Endothelial cell of umbilical vein (primary cell): ENCODE measurements at regions not wholly inside any gene's neighbourhood (a gene's known extent, or its start where the extent isn't known, plus 50 kb on each side); places are given as distances from the start of the nearest gene placed in this dataset.

Experiments used
- BruUV-seq: library from RNA; stranded (reverse); fragments of 400-500 nt; replicated peaks from 2 replicates; lab custom pipeline; 2021; lab: Mats Ljungman, UMichigan
- CTCF ChIA-PET: fragments of 300-600, 350-600 bp; sonication (Branson Sonifier 250); formaldehyde crosslinking; loops from one replicate; lab custom pipeline; 2021; ENCODE audit warnings: antibody characterized with exemption, inconsistent platforms; lab: Charles Lee
- POLR2A ChIA-PET: fragments of 300-600, 350-600 bp; sonication (Branson Sonifier 250); formaldehyde crosslinking; loops from one replicate; lab custom pipeline; 2021; ENCODE audit warnings: antibody characterized with exemption, inconsistent platforms; lab: Charles Lee
- DNase-seq: peaks from one replicate; pipeline ENCODE4 v3.0.0-alpha.2; 2011; ENCODE audit warnings: low read depth, low spot score
- FAIRE-seq: peaks from 2 replicates; lab custom pipeline; 2011; peaks lifted over from hg19 to GRCh38; lab: Jason Lieb, UNC
- H2AFZ ChIP-seq: 2 replicates; pipeline ENCODE4 v1.6.0; 2012; ENCODE audit warnings: low read depth, low read length, control low read depth, inconsistent platforms
- H3K27ac ChIP-seq: 2 replicates; pipeline ENCODE4 v1.5.1; 2011; ENCODE audit warnings: low read depth, mild to moderate bottlenecking, control low read depth, low read length, moderate library complexity; ENCODE audit not compliant: insufficient read depth
- H3K27me3 ChIP-seq, 2 experiments: 2 replicates each; pipeline versions ENCODE4 v1.6.0 to v1.6.1; 2011; ENCODE audit warnings: low read length in 2 of 2, mixed read lengths in 1 of 2; ENCODE audit not compliant: control insufficient read depth in 2 of 2, insufficient read depth in 2 of 2
- H3K36me3 ChIP-seq, 2 experiments: 2 replicates in 1 of 2; 3 replicates in 1 of 2; pipeline ENCODE4 v1.5.1; 2011; ENCODE audit warnings: low read length in 2 of 2, mild to moderate bottlenecking in 1 of 2, moderate library complexity in 1 of 2; ENCODE audit not compliant: control insufficient read depth in 2 of 2, insufficient read depth in 2 of 2; ENCODE audit errors: extremely low read depth in 1 of 2
- H3K4me1 ChIP-seq: 3 replicates; pipeline ENCODE4 v1.5.1; 2011; ENCODE audit warnings: mild to moderate bottlenecking, low read length; ENCODE audit not compliant: control insufficient read depth, insufficient read depth; ENCODE audit errors: extremely low read depth
- H3K4me2 ChIP-seq: 2 replicates; pipeline ENCODE4 v1.6.1; 2011; ENCODE audit warnings: low read length, control low read depth, mixed read lengths; ENCODE audit not compliant: insufficient read depth
- H3K4me3 ChIP-seq, 3 experiments: fragments of 200-600 bp in 1 of 3; sonication (generic), shearing (Covaris generic) in 1 of 3; replicated peaks in 1 of 3; 2 replicates each; pipeline ENCODE4 v1.5.1; 2011 to 2016; ENCODE audit warnings: control low read depth in 3 of 3, low read length in 3 of 3, mild to moderate bottlenecking in 2 of 3, inconsistent platforms in 1 of 3, low read depth in 1 of 3, moderate library complexity in 1 of 3; ENCODE audit not compliant: insufficient read depth in 1 of 3
- H3K79me2 ChIP-seq: 2 replicates; pipeline ENCODE4 v1.6.0; 2012; ENCODE audit warnings: low read length, inconsistent platforms; ENCODE audit not compliant: control insufficient read depth, insufficient read depth
- H3K9ac ChIP-seq: replicated peaks from 2 replicates; pipeline ENCODE3; 2011; ENCODE audit warnings: low read length, control low read depth; ENCODE audit not compliant: insufficient read depth; ENCODE audit errors: extremely low read depth
- H3K9me1 ChIP-seq: replicated peaks from 3 replicates; pipeline ENCODE4 v1.6.0; 2011; ENCODE audit warnings: mild to moderate bottlenecking, low read length; ENCODE audit not compliant: control insufficient read depth, insufficient read depth; ENCODE audit errors: extremely low read depth
- H3K9me3 ChIP-seq: replicated peaks from 2 replicates; pipeline ENCODE4 v1.5.1; 2012; ENCODE audit warnings: low read length, inconsistent platforms; ENCODE audit not compliant: control insufficient read depth, insufficient read depth
- H4K20me1 ChIP-seq: replicated peaks from 2 replicates; pipeline ENCODE3; 2011; ENCODE audit warnings: mild to moderate bottlenecking, low read length; ENCODE audit not compliant: control insufficient read depth, insufficient read depth; ENCODE audit errors: extremely low read depth
- EZH2 ChIP-seq: IDR thresholded peaks from 2 replicates; pipeline ENCODE4 v1.6.1; 2012; ENCODE audit warnings: borderline replicate concordance, low read depth, mild to moderate bottlenecking, moderate library complexity, low read length, inconsistent platforms; ENCODE audit not compliant: severe bottlenecking
- FOS ChIP-seq: IDR thresholded peaks from 2 replicates; pipeline ENCODE4 v1.6.1; 2011; ENCODE audit warnings: mild to moderate bottlenecking, low read length, moderate library complexity, borderline replicate concordance; ENCODE audit not compliant: insufficient read depth
- GATA2 ChIP-seq: IDR thresholded peaks from 2 replicates; pipeline ENCODE4 v1.7.0; 2011; ENCODE audit warnings: low read depth, mild to moderate bottlenecking, moderate library complexity, mixed read lengths, low read length; ENCODE audit not compliant: insufficient read length, insufficient read depth
- JUN ChIP-seq: IDR thresholded peaks from 2 replicates; pipeline ENCODE4 v1.6.1; 2011; ENCODE audit warnings: borderline replicate concordance, low read depth; ENCODE audit not compliant: insufficient read length, insufficient read depth
- MYC ChIP-seq: IDR thresholded peaks from one replicate; pipeline ENCODE4 v1.6.1; 2011; ENCODE audit warnings: mild to moderate bottlenecking, low read depth, low read length
- POLR2A ChIP-seq: IDR thresholded peaks from 2 replicates; pipeline ENCODE4 v1.6.1; 2012; ENCODE audit warnings: low read depth, mild to moderate bottlenecking, control low read depth, low read length
- POLR2AphosphoS5 ChIP-seq: IDR thresholded peaks from 2 replicates; pipeline ENCODE4 v1.6.1; 2012; ENCODE audit warnings: low read depth, mild to moderate bottlenecking, control low read depth, low read length, moderate library complexity; ENCODE audit not compliant: insufficient read depth
- dilution Hi-C: fragments of 300-500 bp; cut with MboI; formaldehyde crosslinking; loops from one replicate; pipeline ENCODE4 v1.15.0; 2019; ENCODE audit warnings: low sequenced_read_pairs; ENCODE audit not compliant: extremely low pct_ligation_motif_present
- intact Hi-C: fragments of 100-400 bp; cut with micrococcal nuclease; formaldehyde crosslinking; loops from one replicate; pipeline ENCODE4 v1.10.0; 2022
- TF ChIP-seq, protein P1 (sequence below), 2 donors: IDR thresholded peaks; 1 replicate in 1 of 2; 2 replicates in 1 of 2; pipeline ENCODE4 v1.5.1; 2011; ENCODE audit warnings: low read length in 2 of 2, mild to moderate bottlenecking in 2 of 2, moderate library complexity in 2 of 2, control low read depth in 1 of 2, inconsistent platforms in 1 of 2, low read depth in 1 of 2; ENCODE audit not compliant: insufficient read depth in 1 of 2; ENCODE audit errors: extremely low read depth in 1 of 2
- TF ChIP-seq, protein P2 (sequence below): IDR thresholded peaks from 2 replicates; pipeline ENCODE4 v1.6.1; 2011; ENCODE audit not compliant: insufficient read depth, insufficient read length

DNA sequence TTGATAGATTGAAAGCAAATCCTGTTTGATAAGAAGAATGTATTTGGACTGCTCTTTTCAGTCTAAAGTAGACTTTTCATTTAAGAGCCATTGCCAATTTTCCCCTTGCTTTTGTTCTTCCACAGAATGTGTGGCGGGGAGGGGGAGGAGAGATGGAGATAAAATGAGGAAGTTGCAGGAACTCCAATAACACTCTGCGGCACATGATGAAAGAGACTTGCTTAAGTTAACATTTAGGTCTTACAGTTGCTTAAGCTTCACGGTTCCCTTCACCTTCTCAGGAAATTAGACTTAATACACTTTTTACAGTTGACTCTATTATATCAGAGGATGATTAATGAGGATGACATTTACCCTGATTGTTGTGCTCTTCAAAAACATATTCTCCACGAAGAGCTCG, 537.3 kb downstream of the TMTC2 start:
- CTCF ChIA-PET, result no interaction called here

More for the DNA sequence above, 537.3 kb downstream of the TMTC2 start:
- no peaks in the 10 kb centered on the region for H3K27me3 ChIP-seq
- H2AFZ ChIP-seq, result no peak overlapping the region
- H4K20me1 ChIP-seq, result no peaks in the 10 kb centered on the region
- dilution Hi-C loops, result no loop called here
- POLR2A ChIA-PET, result no interaction called here
- no peak for FAIRE-seq
- H3K9ac ChIP-seq, result no peak overlapping the region
- BruUV-seq, result no TSS peak
- H3K9me1 ChIP-seq, result no peaks in the 10 kb centered on the region
- no peak for DNase-seq
- H3K4me2 ChIP-seq, result no peak overlapping the region
- no peaks in the 10 kb centered on the region for H3K79me2 ChIP-seq
- intact Hi-C loops, result no loop called here
- TF ChIP-seq POLR2AphosphoS5 (no peak), JUN (no peak), EZH2 (no peak), MYC (no peak), POLR2A (no peak), FOS (no peak), GATA2 (no peak)
- TF ChIP-seq, protein P1, sequence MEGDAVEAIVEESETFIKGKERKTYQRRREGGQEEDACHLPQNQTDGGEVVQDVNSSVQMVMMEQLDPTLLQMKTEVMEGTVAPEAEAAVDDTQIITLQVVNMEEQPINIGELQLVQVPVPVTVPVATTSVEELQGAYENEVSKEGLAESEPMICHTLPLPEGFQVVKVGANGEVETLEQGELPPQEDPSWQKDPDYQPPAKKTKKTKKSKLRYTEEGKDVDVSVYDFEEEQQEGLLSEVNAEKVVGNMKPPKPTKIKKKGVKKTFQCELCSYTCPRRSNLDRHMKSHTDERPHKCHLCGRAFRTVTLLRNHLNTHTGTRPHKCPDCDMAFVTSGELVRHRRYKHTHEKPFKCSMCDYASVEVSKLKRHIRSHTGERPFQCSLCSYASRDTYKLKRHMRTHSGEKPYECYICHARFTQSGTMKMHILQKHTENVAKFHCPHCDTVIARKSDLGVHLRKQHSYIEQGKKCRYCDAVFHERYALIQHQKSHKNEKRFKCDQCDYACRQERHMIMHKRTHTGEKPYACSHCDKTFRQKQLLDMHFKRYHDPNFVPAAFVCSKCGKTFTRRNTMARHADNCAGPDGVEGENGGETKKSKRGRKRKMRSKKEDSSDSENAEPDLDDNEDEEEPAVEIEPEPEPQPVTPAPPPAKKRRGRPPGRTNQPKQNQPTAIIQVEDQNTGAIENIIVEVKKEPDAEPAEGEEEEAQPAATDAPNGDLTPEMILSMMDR (IDR thresholded peaks at IDR 0.05; ENCODE audit: extremely low read depth in 1 of 2, insufficient read depth in 1 of 2, low read depth in 1 of 2, low read length in 2 of 2), result no peak
- TF ChIP-seq, protein P2, sequence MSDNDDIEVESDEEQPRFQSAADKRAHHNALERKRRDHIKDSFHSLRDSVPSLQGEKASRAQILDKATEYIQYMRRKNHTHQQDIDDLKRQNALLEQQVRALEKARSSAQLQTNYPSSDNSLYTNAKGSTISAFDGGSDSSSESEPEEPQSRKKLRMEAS, result no peak
- no peak overlapping the region for H3K4me3 ChIP-seq
- H3K4me1 ChIP-seq, result no peaks in the 10 kb centered on the region
- H3K9me3 ChIP-seq, result no peaks in the 10 kb centered on the region
- no peak overlapping the region for H3K27ac ChIP-seq
- no peaks in the 10 kb centered on the region for H3K36me3 ChIP-seq
